ENCODE measurements at regions not wholly inside any gene's neighbourhood (a gene's known extent, or its start where the extent isn't known, plus 50 kb on each side); places are given as distances from the start of the nearest gene placed in this dataset.

DNA sequence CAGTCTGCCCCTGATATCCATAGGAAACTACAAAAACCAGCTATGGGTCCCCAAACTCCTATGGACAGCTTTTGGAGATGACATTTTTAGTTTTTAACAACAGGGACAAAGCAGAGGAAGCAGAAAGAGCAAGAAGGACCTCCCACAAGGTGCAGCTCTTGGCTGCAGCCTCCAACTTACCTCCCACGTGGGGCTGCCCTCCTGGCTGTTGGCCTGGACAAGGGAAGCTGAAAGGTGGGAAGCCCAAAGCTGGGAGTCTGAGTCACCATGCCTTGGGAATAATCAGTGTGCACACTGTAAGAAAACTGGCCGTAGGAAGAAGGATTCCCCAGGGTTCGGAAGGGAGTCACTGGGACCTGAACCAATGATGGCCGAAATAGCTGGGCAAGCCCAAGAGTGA, 51.8 kb upstream of the PAX1 start:
- DNase-seq (ENCODE audit: low read depth in 2 of 2): no peak

DNA sequence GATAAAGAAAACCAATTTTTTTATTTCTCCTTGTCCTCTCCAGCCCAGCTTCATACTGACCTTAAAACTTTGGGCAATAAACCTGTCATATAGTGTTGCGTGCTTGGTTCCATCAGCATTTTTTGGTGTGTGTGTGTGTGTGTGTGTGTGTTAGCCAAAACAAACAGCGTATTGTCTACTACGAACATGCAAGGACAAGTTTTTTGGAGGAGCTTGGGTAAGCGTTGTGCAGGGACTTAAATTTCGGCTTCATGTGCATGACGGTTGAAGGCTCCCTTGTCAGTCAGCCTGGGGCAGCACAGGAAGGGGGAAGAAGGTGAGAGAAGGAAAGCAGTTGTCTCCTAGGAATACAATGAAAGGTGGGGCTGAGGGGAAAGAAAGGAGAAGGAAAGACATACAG, 62.0 kb upstream of the PAX1 start:
- DNase-seq (ENCODE audit: low read depth in 2 of 2): no peak

DNA sequence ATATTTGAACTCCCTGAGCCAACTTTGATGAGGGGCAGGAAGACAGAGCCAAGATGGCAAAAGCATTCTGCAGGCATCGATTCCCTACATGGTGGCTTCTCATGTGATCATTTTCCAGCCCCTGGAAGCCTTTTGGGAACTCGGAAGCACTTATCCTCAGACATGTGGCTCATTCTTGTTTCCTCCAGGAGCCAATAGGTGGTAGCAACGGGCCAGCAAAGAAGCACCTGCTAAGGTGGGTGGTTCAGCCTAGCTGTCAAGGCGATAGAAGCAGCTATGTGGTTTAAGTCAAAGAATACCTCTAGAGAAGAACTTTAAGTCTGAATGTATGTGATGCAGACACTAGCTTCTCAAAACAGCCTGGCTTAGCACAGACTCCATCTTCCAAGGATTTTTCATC, 64.9 kb upstream of the PAX1 start:
- no peak for DNase-seq (ENCODE audit: low read depth in 2 of 2)

DNA sequence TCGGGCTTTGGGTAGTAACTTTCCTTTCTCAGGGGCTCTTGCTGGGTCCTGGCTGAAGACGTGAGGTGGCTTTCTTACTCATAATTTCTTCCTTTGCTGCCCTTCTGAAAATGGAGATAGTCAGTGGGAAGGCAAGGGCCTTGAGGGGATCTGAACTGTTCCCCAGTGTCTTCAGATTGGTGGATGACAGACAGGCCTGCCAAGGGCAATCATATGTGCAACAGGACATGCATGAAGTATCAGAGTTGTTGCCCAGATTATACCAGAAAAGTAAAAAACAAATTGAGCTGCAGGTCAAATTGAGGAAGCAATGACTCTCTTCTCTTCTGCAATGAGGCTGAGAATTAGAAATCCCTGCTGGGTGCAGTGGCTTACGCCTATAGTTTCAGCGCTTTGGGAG, 71.6 kb upstream of the PAX1 start:
- no peak for DNase-seq (ENCODE audit: low read depth in 2 of 2)

DNA sequence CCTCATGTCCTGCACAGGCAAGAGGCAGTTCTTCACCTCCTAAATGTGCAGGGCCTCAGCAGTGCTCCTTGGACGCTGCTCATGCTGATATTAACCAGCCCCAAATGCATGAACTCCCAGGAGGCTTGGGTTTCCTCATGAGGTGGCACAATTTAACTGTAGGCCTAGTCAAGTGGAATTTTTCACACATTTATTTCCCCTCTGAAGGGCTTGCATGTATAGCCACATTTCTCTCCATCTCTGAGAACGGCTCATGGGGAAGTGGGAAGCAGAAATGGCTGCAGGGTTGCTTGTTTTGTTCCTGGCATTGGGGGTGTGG, 72.8 kb upstream of the PAX1 start:
- DNase-seq (ENCODE audit: low read depth in 2 of 2): no peak

DNA sequence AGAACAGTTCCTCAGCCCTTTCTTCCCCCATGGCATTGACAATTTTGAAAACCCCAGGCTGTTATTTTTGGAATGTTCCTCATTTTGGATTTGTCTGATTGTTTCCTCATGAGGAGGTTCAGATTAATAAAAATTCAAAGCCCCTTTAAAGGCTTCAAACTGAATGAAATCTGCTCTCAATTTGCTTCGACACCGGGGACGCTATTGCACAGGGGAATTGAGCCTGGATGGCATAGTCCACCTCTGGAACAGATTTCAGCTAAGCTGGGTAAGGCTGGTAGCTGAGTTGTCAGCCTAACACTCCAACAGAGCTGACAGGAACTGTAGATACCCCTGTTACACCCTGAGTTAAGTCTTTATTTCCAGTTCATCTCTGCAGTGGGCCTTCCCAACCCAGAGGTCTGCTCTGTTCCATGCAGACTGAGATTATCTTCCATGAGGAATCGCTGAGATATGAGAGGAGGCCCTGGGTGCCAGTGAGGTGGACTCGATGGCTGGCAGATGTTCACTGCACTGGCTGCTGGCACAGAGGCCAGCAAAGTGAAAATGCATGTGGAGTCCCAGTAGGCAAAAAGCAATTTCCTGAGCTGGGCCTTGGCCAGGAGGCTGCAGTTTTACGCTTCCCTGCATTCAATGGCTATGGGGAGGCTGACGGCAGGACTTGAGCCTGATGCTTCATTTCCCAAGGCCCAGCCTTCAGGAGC, 73.3 kb upstream of the PAX1 start:
- DNase-seq (ENCODE audit: low read depth in 2 of 2): no peak

DNA sequence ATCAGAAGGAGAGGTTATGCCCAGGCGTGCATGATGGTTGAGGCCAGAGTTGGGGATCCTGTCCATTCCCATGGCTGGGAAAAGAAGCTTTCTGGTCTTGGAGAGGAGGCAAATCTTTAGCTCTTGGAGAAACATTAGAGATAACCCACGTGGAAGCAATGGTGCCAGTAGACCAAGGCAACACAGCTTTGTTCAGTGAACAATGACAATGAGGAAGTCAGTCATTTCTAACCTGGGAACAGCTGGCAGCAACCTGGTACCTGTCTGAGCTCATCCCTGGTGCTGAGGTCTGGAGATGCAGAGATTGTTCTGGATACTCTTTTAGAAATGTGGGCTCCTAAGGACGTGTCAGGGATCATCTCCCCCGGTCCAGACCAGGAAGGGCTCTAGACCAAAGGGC, 76.7 kb upstream of the PAX1 start:
- no peak for DNase-seq (ENCODE audit: low read depth in 2 of 2)

DNA sequence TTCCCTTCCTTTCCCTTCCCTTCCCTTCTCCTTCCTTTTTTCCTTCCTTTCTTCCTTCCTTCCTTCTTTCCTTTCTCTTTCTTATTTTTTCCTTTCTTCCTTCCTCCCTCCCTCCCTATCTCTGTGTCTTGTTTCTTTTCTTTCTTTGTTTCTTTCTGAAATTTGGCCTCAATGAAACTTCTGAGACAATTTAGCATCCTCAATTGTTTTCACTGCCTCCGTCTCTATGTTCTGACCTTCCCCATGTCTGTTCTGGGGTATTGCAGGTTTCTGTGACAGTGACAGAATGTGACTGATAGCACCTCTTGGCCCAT, 81.7 kb upstream of the PAX1 start:
- no peak for DNase-seq (ENCODE audit: low read depth in 2 of 2)

DNA sequence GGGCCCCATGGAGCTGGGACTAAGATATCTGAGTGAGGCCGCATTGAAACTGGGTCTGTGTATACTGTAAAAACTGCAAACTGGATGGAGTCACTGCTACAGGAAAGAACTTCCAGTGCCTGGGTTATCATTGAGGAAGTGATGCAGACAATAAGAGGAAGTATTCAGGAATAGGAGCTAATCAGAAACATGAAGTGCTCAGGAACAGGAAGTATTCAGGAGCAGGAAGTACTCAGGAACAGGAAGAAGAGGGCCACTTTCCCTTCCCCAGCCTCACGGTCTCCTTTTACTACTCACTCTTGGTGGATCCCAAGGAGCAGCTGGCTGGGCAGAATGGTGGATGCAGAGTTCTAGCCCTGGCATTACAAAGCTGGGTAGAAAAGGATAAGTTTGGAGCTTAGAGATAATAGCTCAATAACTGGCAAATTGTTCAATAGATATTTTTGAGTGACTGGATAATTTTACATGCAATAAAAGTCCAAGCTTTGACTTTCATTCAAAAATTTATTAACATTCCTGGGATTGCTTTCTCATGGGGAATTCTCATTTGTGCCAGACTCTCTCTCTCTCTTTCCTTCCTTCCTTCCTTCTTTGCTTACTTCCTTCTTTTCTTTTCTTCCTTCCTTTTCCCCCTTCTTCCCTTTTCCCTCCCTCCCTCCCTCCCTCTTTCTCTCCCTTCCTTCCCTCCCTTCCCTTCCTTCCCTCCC, 82.2 kb upstream of the PAX1 start:
- DNase-seq (ENCODE audit: low read depth in 2 of 2): no peak

DNA sequence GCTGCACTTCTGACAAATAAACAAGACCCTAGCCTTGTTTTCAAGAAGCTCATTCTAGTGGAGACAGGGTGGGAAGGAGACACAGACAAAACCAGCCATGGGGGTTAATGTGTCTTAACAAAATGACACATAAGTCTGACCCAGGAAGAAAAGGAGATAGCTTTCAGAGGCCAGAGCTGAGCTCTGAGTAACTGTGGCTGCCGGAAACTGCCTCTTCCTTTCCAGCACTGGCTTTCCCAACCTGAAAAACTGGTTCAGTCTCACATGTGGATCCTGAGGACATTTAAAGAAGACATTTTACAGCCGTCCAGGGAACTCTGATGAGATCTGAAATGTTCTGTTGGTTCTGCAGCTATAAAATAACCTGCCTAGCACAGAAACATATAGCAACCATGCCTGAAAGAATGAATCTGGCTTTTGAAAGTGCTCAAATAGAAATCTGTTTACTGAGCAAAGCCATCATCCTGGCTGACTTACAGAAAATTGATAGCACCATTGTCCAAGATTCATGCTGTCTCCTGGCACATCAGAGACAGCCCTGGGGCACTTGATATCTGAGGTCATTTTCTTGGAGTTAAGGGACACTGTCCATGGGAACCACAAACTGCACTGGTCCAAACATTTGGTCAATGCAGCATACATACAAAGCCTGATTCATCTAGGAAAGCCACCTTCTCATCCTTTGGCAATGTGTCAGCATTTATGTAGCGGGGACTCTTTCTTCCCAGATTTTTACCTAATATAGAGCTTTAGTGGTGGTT, 83.2 kb upstream of the PAX1 start:
- no peak for DNase-seq (ENCODE audit: low read depth in 2 of 2)

DNA sequence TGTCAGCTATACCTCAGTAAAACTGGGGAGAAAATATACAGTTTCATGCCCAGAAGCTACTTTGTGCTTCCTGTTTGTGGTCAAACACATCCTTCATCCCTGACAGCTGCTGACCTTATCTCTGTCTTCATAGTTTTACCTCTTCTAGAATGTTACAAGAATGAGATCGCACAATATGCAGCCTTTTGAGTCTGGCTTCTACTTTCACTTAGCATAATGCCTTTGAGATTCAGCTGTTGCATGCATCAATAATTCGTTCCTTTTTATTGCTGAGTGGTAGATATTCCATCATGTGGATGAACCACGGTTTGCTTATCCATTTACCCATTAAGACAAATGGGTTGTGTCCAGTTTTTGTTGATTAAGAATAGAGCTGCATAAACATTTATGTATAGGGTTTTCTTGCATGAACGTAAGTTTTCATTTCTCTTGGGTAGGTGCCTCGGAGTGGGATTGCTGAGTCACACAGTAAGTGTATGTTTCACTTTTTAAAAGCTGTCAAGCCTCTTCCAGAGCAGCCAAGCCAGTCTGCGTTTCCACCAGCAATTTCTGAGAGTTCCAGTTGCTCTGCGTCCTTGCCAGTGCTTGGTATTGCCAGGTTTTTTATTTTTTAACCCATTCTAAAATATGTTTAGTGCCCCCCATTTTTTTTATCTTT, 86.6 kb upstream of the PAX1 start:
- DNase-seq (ENCODE audit: low read depth in 2 of 2): no peak

DNA sequence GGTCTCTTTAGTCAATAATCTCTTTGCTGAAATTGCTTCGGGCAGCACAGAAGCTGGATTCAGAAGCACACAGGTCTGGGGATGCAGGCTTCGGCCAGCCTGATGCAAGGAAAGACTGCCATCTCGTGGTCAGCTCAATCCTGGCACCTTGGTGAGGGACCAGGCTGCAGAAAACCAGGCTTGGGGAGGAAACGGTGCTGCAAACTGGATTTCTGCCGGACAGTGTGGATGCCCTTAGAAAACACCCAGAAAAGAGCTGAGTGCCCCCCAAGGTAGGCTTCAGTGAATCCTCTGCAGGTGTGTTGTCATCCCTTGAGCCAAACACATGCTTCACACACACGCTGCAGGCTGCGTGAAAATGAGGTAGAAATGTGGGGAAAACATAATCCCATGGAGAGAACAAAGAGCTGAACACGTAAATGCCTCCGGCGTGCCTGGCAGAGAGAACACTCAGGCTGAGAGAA, 89.8 kb upstream of the PAX1 start:
- DNase-seq (ENCODE audit: low read depth in 2 of 2): peak; percentile 35 to 47

DNA sequence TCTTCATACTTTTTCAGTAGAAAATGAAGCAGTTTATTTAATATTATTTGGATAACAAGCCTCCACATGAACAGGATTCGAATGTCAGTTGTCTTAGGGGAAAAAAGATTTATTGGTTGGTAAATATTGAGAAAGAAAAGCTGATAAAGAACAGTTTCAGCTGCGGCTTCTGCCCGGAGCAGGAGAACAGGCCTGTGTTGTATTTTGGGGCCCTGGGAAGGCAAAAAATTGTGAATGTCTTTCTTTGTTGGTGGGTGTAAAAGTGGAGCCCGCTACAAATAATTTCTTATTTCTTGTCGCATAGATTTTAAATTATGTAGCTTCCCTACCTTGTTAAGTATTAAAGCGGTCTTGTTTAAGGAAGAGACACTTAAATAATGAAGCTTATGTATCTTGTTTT, 90.5 kb upstream of the PAX1 start:
- DNase-seq (ENCODE audit: low read depth in 2 of 2): no peak

DNA sequence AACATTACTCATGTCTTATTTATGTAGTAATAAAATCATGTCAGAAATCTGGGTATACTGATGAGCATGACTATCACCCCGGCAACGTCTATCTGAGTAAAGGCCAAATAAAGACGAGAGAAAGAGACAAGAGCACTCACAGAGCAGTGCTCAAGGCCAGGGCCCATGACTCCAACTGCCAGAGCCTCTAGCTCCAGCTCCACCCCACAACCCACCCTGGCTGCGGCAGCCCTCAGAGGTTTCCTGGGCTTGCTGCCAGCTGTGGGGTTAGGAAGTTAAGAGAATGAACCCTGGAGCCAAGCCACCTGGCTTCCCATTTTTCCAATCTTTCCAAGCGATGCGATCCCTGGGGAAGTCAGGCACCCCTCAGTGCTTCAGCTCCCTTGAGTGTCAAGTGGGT, 92.0 kb upstream of the PAX1 start:
- DNase-seq (ENCODE audit: low read depth in 2 of 2): no peak

DNA sequence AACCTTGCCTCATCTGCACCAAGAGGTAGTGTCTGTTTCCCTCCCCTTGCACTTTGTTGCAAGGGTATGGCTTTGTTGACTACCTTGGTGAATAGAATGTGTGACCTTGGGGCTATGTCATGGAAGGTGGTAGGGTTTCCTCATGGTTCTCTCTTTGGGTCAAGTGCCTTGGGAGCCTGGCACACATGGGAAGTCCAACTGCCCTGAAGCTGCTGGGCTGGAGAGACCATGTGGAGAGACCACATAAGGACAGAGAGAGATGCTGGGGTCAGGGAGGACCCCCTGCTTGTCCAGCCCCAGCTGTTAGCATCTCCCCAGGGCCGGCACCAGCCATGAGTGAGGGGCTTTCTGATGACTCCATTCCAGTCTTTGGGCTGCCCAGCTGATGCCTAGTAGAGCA, 95.5 kb upstream of the PAX1 start:
- no peak for DNase-seq (ENCODE audit: low read depth in 2 of 2)

DNA sequence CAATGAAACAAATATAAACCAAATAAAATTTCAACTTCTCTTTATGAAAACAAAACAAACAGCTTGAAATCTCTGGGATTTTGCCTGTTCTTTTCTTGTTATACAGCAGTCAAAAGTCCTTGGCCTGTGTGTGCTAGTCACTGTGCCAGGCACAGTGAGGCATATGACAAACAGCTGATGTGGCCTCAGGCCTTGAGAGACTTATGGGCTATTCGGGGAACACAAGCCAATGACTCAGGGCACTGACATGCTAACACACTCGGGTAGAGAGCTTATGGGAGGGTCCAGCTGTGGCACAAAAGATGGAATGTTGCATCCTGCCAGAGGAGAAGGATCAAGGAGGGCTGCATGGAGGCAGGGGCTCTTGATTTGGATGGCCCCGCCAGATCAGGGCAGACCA, 95.4 kb upstream of the NKX2-2 start:
- DNase-seq (ENCODE audit: low read depth in 2 of 2): no peak

DNA sequence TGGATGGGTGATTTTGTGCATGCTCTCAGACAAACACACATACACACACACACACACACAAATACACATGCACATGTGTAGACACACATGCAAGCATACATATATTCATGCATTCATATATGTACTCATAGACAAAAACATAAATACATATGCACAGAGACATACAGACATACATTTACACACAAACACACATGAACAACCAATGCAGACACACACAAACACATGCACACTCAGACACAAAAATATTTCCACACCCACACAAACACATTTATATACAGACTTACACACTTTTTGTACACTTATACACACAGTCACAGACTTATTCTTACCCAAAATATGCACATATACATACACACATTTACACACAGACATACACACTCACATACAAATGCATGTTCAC, 94.9 kb upstream of the NKX2-2 start:
- DNase-seq (ENCODE audit: low read depth in 2 of 2): no peak

DNA sequence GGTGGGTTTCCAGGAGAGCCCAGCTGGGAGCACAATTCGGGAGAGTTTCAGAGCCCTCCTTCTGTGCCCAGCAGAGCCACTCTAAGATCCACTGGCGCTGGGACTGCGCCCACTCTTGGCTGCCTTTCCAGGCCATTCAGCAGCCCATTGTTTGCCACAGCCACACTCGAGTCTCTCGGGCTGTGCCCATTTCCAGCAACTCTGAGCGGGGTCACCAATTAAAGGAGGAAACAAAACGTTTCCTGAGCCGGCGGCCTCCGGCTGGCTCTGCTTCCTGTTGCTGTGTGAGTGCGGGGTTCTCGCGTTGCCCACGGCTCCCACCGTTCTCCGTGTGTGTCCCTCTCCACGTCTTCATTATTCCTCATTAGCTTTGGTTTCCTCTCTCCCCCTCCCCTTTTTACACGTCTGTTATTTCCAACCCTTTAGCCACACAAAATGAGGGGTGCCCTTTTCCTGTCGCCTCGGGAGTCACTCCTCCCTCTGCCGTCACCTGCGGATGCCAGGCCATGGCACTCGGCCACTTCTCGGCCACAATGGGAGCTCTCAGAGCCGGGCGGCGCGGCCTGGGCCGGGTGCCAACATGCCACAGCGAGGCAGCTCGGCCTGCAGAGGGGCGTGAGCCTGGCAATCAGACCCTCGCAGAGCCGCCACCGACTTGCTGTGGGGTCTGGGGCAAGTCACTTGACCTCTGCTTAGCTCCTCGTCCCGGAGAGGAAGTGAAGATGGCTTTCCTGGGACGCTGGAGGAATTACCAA, 94.3 kb upstream of the NKX2-2 start:
- no peak for DNase-seq (ENCODE audit: low read depth in 2 of 2)

DNA sequence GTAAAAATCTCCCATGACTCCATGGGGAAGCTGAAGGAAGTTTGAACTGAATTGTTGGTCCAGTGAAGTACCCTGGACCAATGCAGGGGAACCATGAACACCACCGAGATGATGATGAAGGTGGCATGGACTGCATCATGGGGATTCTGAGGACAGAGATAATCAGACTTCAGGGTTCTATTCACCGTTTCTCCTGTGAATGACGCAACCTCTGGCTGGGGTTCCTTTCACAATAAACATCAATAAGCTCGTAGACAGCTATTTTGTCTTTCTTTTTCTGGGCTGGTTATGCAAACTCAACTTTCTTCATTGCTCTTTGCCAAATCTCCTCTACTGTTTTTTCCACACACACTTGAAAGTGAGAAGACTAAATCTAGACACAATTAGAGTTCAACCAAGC, 87.9 kb upstream of the NKX2-2 start:
- no peak for DNase-seq (ENCODE audit: low read depth in 2 of 2)

DNA sequence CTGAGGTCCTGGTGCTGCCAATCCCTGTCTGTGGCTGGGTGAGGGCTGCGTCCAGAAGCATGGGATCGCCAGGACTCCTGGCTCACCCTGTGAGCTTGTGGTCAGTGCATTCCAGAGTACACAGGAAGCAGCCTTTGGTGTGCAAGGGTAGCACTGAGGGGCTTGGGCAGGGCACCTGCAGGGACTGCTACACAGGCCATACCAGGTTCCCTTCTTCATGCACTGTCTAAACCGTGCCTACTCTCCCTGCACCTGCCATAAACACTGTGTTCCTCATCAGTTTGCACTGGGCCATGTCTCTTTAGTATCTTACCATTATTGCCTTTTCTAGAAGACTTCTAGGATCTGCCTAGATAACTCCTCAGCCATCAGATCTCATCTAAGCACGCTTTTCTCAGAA, 72.8 kb upstream of the NKX2-2 start:
- no peak for DNase-seq (ENCODE audit: low read depth in 2 of 2)

DNA sequence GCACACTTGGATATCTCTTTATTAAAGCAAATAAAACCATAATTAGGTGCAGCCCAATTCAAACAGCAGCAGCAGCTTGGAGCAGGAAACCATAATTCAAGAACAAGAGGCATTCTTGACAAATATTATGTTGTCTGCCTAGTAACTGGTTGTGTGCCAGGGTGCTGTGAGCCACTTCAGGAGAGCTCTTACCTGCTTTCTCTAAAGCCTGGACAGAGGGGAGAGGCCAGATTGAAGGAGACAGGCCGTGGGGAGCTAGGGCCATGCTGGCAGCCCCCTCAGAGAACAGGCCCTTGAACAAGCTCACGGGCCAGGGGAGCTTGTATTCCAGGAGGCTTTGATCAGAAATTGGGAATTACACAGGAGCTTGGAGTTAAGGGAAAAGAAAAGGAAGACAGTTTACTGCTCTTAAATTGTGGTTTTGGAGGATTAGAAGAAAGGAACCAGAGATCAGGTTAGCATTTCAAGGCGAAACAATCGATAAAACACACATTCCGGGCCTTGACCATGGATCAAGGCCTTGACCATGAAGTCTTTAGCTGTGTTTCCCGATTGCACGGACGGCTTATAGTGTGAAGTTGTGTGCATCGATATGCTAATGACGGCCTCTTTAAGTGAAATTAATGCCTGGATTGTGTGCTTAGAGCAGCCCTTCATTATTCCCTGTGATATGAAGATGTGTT, 69.8 kb upstream of the NKX2-2 start:
- no peak for DNase-seq (ENCODE audit: low read depth in 2 of 2)

DNA sequence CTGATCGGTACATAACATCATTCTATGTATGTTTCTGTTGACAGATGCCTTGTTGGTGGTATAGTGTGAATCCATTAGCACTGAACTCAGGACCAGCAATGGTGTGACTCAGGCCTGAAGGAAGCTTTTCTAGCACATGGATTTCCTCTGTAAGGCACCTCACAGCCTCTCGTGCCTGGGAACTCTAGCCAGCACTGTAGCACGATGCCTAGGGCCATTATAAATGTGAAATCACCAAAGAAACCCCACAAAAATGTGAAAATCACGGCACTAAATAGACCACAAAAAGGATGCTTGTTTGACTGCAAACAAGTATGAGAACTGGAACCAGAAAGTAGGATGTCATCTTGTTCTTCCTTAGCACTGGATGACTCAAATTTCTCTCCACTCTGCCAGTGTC, 63.7 kb upstream of the NKX2-2 start:
- DNase-seq (ENCODE audit: low read depth in 2 of 2): no peak

Measured in stimulated activated CD4-positive, alpha-beta T cell treated with anti-CD3 and anti-CD28 coated beads, Interleukin-4, amount 100 ng/mL, for 48 hours (primary cell).